HG03103 (cell line): ENCODE measurements at regions not wholly inside any gene's neighbourhood (a gene's known extent, or its start where the extent isn't known, plus 50 kb on each side); places are given as distances from the start of the nearest gene placed in this dataset.

Experiments
- ATAC-seq: cut with Tn5 transposase; IDR thresholded peaks from one replicate; pipeline ENCODE4 v1.9.1; 2021; ENCODE audit warnings: low read depth; ENCODE audit not compliant: unreplicated experiment

DNA sequence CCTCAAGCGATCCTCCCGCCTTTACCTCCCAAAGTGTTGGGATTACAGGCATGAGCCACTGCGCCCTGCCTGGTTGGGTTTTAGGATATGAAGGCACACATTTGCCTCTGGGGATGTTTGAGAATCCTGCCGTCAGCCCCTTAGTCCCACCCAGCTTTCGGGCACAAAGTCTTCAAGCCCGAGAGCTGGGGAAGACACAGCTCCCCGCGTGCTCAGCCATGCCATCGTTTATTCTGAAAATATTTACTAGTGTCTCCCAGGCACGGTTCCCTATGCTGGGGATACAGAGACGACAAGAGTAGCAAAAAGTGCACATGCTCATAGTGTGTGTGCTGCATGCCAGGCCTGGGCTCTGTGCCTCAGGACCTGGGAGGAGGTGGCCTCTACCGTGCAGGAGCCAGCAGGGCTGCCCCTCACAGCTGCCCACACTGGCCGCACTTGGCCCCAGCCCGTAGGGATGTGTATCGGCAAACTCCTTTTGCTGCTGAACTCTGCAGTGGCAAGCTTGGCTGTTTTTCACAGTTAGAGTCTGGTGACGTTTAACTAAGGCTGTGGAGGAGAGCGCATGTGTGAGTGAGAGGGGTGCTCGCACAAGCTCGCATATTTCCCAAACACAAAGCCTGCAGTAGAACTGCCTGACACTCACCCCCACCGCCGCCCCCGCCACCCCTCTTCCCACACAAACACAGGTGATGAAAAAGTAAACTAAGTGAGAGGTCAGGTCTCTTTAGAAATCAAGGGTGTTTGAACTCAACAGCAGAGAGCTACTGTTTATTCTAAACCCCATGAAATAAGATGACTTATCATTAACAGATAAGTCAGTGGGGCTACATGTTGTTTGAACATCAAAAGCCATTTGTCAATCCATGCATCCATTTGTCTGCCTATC, 266.4 kb downstream of the MRTFB start:
- ATAC-seq: no peak

DNA sequence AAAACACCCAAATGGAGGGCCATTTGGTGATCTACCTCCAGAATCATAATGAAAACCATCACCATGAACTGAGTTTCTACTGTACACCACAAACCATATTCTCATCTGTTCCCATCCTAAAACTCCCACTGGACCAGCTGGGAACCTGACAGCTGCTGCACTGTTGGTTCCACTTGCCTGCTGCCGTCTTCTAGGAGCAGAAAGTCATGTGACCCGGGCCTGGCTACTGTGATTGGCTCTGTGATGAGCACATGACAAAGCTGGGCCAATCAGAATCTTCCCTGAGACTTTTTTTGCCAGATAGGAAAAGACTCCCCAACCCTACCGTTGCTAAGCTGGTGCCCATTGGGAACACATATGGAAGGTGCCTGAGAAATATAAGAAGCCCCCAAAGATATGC, 264.2 kb downstream of the MRTFB start:
- ATAC-seq: no peak

DNA sequence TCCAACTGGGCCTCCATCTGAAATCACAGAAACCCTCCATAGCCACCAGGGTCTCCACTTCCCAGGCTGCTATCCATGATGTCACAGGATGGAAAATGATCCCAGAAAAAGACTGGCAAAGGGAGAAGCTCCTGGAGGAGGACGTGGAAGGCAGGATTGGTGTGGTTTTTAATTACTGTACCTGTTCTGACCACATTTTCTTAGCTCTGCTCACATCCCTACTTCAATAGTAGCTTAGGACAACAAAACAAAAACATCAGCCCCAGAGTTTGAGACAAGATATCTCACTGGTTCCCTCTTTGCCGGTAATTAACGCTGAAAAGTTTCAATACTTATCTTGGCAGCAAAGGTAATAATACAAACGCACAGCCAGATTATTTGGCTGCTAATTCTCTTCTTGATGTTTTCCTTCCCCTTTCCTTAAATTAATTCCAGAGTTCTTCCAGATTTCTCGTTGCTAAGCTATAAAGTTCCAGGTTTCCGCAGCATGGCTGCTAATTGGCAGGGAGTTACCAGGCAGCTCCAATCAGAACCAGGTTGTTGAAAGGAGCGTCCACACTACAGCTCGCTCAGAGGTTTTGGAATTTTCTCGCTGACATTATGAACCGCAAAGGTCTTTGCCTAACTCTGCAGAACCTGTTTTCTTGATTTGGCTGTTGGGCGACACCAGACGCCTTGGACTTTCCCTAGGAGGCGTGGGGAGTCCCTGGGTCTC, 263.4 kb downstream of the MRTFB start:
- no peak for ATAC-seq

DNA sequence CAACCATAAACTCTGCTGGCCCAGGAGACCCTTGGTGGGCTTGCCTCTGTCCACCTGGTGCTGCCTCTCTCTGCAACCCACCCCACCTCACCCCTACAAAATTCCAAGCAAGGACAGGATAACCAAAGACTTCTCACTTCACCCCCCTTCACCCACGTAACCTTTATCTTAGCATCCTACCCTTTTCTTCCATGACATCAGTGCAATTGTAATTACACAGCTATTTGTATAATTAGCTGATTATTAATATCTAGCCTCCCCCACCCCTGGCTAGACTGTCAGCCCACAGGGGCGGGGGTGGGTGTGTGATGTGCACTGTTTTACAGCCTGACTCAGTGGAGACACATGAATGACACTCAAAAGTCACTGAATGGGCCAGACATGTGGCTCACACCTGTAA, 262.2 kb downstream of the MRTFB start:
- no peak for ATAC-seq

DNA sequence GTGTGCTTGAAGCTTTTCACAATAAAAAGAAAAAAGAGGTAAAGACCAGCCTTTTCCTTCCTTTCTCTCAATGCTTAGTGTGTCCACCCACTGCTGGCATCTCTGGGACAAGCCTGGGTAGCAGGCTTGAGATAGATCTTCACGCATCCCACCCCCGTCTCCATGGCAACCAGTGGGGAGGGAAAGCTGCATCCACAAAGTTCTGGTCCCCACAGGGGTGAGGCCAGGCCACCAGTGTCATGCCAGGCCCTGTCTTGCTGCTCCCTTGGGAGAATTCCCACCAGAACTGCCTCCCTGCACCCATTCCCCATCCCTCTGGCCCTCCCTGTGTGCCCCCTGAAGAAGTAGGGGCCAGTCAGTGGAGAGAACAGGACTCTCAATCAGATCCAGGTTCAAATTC, 259.9 kb downstream of the MRTFB start:
- ATAC-seq: no peak

GRCh38 chr16:14329727-14330350, 258.7 kb downstream of the MRTFB start:
- ATAC-seq: no peak

GRCh38 chr16:14325502-14326401, 254.6 kb downstream of the MRTFB start:
- no peak for ATAC-seq

- ATAC-seq: no peak
These were observed 253.5 kb downstream of the MRTFB start for GRCh38 chr16:14324581-14324980.

- no peak for ATAC-seq
These were observed 251.1 kb downstream of the MRTFB start for GRCh38 chr16:14322186-14322585.

GRCh38 chr16:14321542-14321941, 250.4 kb downstream of the MRTFB start:
- no peak for ATAC-seq

DNA sequence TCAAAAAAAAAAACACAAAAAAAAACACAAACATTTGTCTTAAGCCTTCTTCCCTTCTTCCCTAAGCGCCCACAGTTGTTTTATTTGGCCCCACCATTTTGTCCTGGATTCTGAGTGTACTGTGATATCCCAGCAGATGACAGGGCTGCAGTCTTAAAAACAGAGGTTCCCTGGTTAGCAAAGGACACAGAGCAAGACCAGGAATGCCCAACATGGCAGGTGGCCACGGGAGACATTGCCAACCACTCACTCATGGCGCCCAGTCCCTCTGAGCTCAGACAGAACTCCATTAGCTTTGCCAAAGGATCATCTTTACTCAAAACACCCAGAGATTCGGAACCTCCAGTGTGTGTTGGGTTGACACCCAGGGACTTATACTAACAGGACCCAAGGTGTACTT, 249.3 kb downstream of the MRTFB start:
- ATAC-seq: no peak
